Endothelial cell of umbilical vein (primary cell): ENCODE measurements at regions not wholly inside any gene's neighbourhood (a gene's known extent, or its start where the extent isn't known, plus 50 kb on each side); places are given as distances from the start of the nearest gene placed in this dataset.

Experiments
- BruUV-seq: library from RNA; stranded (reverse); fragments of 400-500 nt; replicated peaks from 2 replicates; lab custom pipeline; 2021; lab: Mats Ljungman, UMichigan
- CTCF ChIA-PET: fragments of 300-600, 350-600 bp; sonication (Branson Sonifier 250); formaldehyde crosslinking; loops from one replicate; lab custom pipeline; 2021; ENCODE audit warnings: antibody characterized with exemption, inconsistent platforms; lab: Charles Lee
- POLR2A ChIA-PET: fragments of 300-600, 350-600 bp; sonication (Branson Sonifier 250); formaldehyde crosslinking; loops from one replicate; lab custom pipeline; 2021; ENCODE audit warnings: antibody characterized with exemption, inconsistent platforms; lab: Charles Lee
- DNase-seq: peaks from one replicate; pipeline ENCODE4 v3.0.0-alpha.2; 2011; ENCODE audit warnings: low read depth, low spot score
- FAIRE-seq: peaks from 2 replicates; lab custom pipeline; 2011; peaks lifted over from hg19 to GRCh38; lab: Jason Lieb, UNC
- H2AFZ ChIP-seq: 2 replicates; pipeline ENCODE4 v1.6.0; 2012; ENCODE audit warnings: low read depth, low read length, control low read depth, inconsistent platforms
- H3K27ac ChIP-seq: 2 replicates; pipeline ENCODE4 v1.5.1; 2011; ENCODE audit warnings: low read depth, mild to moderate bottlenecking, control low read depth, low read length, moderate library complexity; ENCODE audit not compliant: insufficient read depth
- H3K27me3 ChIP-seq, 2 experiments: 2 replicates each; pipeline versions ENCODE4 v1.6.0 to v1.6.1; 2011; ENCODE audit warnings: low read length in 2 of 2, mixed read lengths in 1 of 2; ENCODE audit not compliant: control insufficient read depth in 2 of 2, insufficient read depth in 2 of 2
- H3K36me3 ChIP-seq, 2 experiments: 2 replicates in 1 of 2; 3 replicates in 1 of 2; pipeline ENCODE4 v1.5.1; 2011; ENCODE audit warnings: low read length in 2 of 2, mild to moderate bottlenecking in 1 of 2, moderate library complexity in 1 of 2; ENCODE audit not compliant: control insufficient read depth in 2 of 2, insufficient read depth in 2 of 2; ENCODE audit errors: extremely low read depth in 1 of 2
- H3K4me1 ChIP-seq: 3 replicates; pipeline ENCODE4 v1.5.1; 2011; ENCODE audit warnings: mild to moderate bottlenecking, low read length; ENCODE audit not compliant: control insufficient read depth, insufficient read depth; ENCODE audit errors: extremely low read depth
- H3K4me2 ChIP-seq: 2 replicates; pipeline ENCODE4 v1.6.1; 2011; ENCODE audit warnings: low read length, control low read depth, mixed read lengths; ENCODE audit not compliant: insufficient read depth
- H3K4me3 ChIP-seq, 3 experiments: fragments of 200-600 bp in 1 of 3; sonication (generic), shearing (Covaris generic) in 1 of 3; replicated peaks in 1 of 3; 2 replicates each; pipeline ENCODE4 v1.5.1; 2011 to 2016; ENCODE audit warnings: control low read depth in 3 of 3, low read length in 3 of 3, mild to moderate bottlenecking in 2 of 3, inconsistent platforms in 1 of 3, low read depth in 1 of 3, moderate library complexity in 1 of 3; ENCODE audit not compliant: insufficient read depth in 1 of 3
- H3K79me2 ChIP-seq: 2 replicates; pipeline ENCODE4 v1.6.0; 2012; ENCODE audit warnings: low read length, inconsistent platforms; ENCODE audit not compliant: control insufficient read depth, insufficient read depth
- H3K9ac ChIP-seq: replicated peaks from 2 replicates; pipeline ENCODE3; 2011; ENCODE audit warnings: low read length, control low read depth; ENCODE audit not compliant: insufficient read depth; ENCODE audit errors: extremely low read depth
- H3K9me1 ChIP-seq: replicated peaks from 3 replicates; pipeline ENCODE4 v1.6.0; 2011; ENCODE audit warnings: mild to moderate bottlenecking, low read length; ENCODE audit not compliant: control insufficient read depth, insufficient read depth; ENCODE audit errors: extremely low read depth
- H3K9me3 ChIP-seq: replicated peaks from 2 replicates; pipeline ENCODE4 v1.5.1; 2012; ENCODE audit warnings: low read length, inconsistent platforms; ENCODE audit not compliant: control insufficient read depth, insufficient read depth
- H4K20me1 ChIP-seq: replicated peaks from 2 replicates; pipeline ENCODE3; 2011; ENCODE audit warnings: mild to moderate bottlenecking, low read length; ENCODE audit not compliant: control insufficient read depth, insufficient read depth; ENCODE audit errors: extremely low read depth
- CTCF ChIP-seq, 2 donors: IDR thresholded peaks; 1 replicate in 1 of 2; 2 replicates in 1 of 2; pipeline ENCODE4 v1.5.1; 2011; ENCODE audit warnings: low read length in 2 of 2, mild to moderate bottlenecking in 2 of 2, moderate library complexity in 2 of 2, control low read depth in 1 of 2, inconsistent platforms in 1 of 2, low read depth in 1 of 2; ENCODE audit not compliant: insufficient read depth in 1 of 2; ENCODE audit errors: extremely low read depth in 1 of 2
- EZH2 ChIP-seq: IDR thresholded peaks from 2 replicates; pipeline ENCODE4 v1.6.1; 2012; ENCODE audit warnings: borderline replicate concordance, low read depth, mild to moderate bottlenecking, moderate library complexity, low read length, inconsistent platforms; ENCODE audit not compliant: severe bottlenecking
- FOS ChIP-seq: IDR thresholded peaks from 2 replicates; pipeline ENCODE4 v1.6.1; 2011; ENCODE audit warnings: mild to moderate bottlenecking, low read length, moderate library complexity, borderline replicate concordance; ENCODE audit not compliant: insufficient read depth
- GATA2 ChIP-seq: IDR thresholded peaks from 2 replicates; pipeline ENCODE4 v1.7.0; 2011; ENCODE audit warnings: low read depth, mild to moderate bottlenecking, moderate library complexity, mixed read lengths, low read length; ENCODE audit not compliant: insufficient read length, insufficient read depth
- JUN ChIP-seq: IDR thresholded peaks from 2 replicates; pipeline ENCODE4 v1.6.1; 2011; ENCODE audit warnings: borderline replicate concordance, low read depth; ENCODE audit not compliant: insufficient read length, insufficient read depth
- MYC ChIP-seq: IDR thresholded peaks from one replicate; pipeline ENCODE4 v1.6.1; 2011; ENCODE audit warnings: mild to moderate bottlenecking, low read depth, low read length
- POLR2A ChIP-seq: IDR thresholded peaks from 2 replicates; pipeline ENCODE4 v1.6.1; 2012; ENCODE audit warnings: low read depth, mild to moderate bottlenecking, control low read depth, low read length
- POLR2AphosphoS5 ChIP-seq: IDR thresholded peaks from 2 replicates; pipeline ENCODE4 v1.6.1; 2012; ENCODE audit warnings: low read depth, mild to moderate bottlenecking, control low read depth, low read length, moderate library complexity; ENCODE audit not compliant: insufficient read depth
- dilution Hi-C: fragments of 300-500 bp; cut with MboI; formaldehyde crosslinking; loops from one replicate; pipeline ENCODE4 v1.15.0; 2019; ENCODE audit warnings: low sequenced_read_pairs; ENCODE audit not compliant: extremely low pct_ligation_motif_present
- intact Hi-C: fragments of 100-400 bp; cut with micrococcal nuclease; formaldehyde crosslinking; loops from one replicate; pipeline ENCODE4 v1.10.0; 2022
- TF ChIP-seq, protein P1 (sequence below): IDR thresholded peaks from 2 replicates; pipeline ENCODE4 v1.6.1; 2011; ENCODE audit not compliant: insufficient read depth, insufficient read length

GRCh38 chr4:34973650-34974312 is 1270.5 kb downstream of the ARAP2 start:
- Histone ChIP-seq H3K4me3 (no peak overlapping the region), H3K4me1 (no peaks in the 10 kb centered on the region), H3K9me1 (no peaks in the 10 kb centered on the region), H3K9ac (no peak overlapping the region), H3K4me2 (no peak overlapping the region), H3K27me3 (no peaks in the 10 kb centered on the region), H3K36me3 (no peaks in the 10 kb centered on the region), H3K27ac (no peak overlapping the region), H4K20me1 (no peaks in the 10 kb centered on the region), H3K79me2 (no peaks in the 10 kb centered on the region), H3K9me3 (no peaks in the 10 kb centered on the region), H2AFZ (no peak overlapping the region)
- FAIRE-seq, result no peak
- no peak for TF ChIP-seq FOS
- no peak for TF ChIP-seq POLR2A
- no peak for TF ChIP-seq JUN
- TF ChIP-seq POLR2AphosphoS5, result no peak
- TF ChIP-seq, protein P1, sequence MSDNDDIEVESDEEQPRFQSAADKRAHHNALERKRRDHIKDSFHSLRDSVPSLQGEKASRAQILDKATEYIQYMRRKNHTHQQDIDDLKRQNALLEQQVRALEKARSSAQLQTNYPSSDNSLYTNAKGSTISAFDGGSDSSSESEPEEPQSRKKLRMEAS, result no peak
- no peak for TF ChIP-seq EZH2
- TF ChIP-seq GATA2, result no peak
- TF ChIP-seq CTCF (IDR thresholded peaks at IDR 0.05; ENCODE audit: extremely low read depth in 1 of 2, insufficient read depth in 1 of 2, low read depth in 1 of 2, low read length in 2 of 2), result no peak
- TF ChIP-seq MYC, result no peak
- dilution Hi-C loops (no loop called here), intact Hi-C loops (no loop called here)
- no peak for DNase-seq
- BruUV-seq, result no TSS peak
- ChIA-PET CTCF (no interaction called here), POLR2A (no interaction called here)
